ENCODE measurements at regions not wholly inside any gene's neighbourhood (a gene's known extent, or its start where the extent isn't known, plus 50 kb on each side); places are given as distances from the start of the nearest gene placed in this dataset.

GRCh38 chr14:30786701-30787100, 87.7 kb upstream of the COCH start:
- no peak for DNase-seq (ENCODE audit: extremely low spot score)
- POLR2A ChIA-PET, result no interaction called here
- CTCF ChIA-PET, result no interaction called here
- no peak for TF ChIP-seq FOXK2 (IDR thresholded peaks at IDR 0.05)
- TF ChIP-seq BHLHE40 (IDR thresholded peaks at IDR 0.05; ENCODE audit: borderline replicate concordance), result no peak
- TF ChIP-seq NFRKB (IDR thresholded peaks at IDR 0.05), result no peak
- no peak for TF ChIP-seq FOXM1 (IDR thresholded peaks at IDR 0.05; ENCODE audit: borderline replicate concordance)
- no peak for TF ChIP-seq PKNOX1 (IDR thresholded peaks at IDR 0.05)
- TF ChIP-seq TARDBP (IDR thresholded peaks at IDR 0.05), result no peak
- TF ChIP-seq ARNT (IDR thresholded peaks at IDR 0.05), result no peak
- TF ChIP-seq CTBP1 (IDR thresholded peaks at IDR 0.05; ENCODE audit: borderline replicate concordance), result no peak
- no peak for TF ChIP-seq LEF1 (IDR thresholded peaks at IDR 0.05; ENCODE audit: borderline replicate concordance)
- no peak for TF ChIP-seq ELF4 (IDR thresholded peaks at IDR 0.05)
- no peak for TF ChIP-seq L3MBTL2 (conservative IDR thresholded peaks at IDR 0.05)
- no peak for TF ChIP-seq ZNF384 (IDR thresholded peaks at IDR 0.05)
- TF ChIP-seq FOXA1 (IDR thresholded peaks at IDR 0.05), result no peak
- TF ChIP-seq SP1 (IDR thresholded peaks at IDR 0.05), result no peak
- no peak for TF ChIP-seq SUZ12 (IDR thresholded peaks at IDR 0.05)
- TF ChIP-seq HDGF (IDR thresholded peaks at IDR 0.05; ENCODE audit: borderline replicate concordance), result no peak

- no peak for DNase-seq (ENCODE audit: extremely low spot score)
- ChIA-PET POLR2A (no interaction called here), CTCF (no interaction called here)
- TF ChIP-seq PKNOX1 (IDR thresholded peaks at IDR 0.05), result no peak
- no peak for TF ChIP-seq L3MBTL2 (conservative IDR thresholded peaks at IDR 0.05)
- TF ChIP-seq NFRKB (IDR thresholded peaks at IDR 0.05), result no peak
- no peak for TF ChIP-seq LEF1 (IDR thresholded peaks at IDR 0.05; ENCODE audit: borderline replicate concordance)
- TF ChIP-seq HDGF (IDR thresholded peaks at IDR 0.05; ENCODE audit: borderline replicate concordance), result no peak
- no peak for TF ChIP-seq FOXK2 (IDR thresholded peaks at IDR 0.05)
- no peak for TF ChIP-seq SP1 (IDR thresholded peaks at IDR 0.05)
- TF ChIP-seq ZNF384 (IDR thresholded peaks at IDR 0.05), result no peak
- TF ChIP-seq ELF4 (IDR thresholded peaks at IDR 0.05), result no peak
- TF ChIP-seq CTBP1 (IDR thresholded peaks at IDR 0.05; ENCODE audit: borderline replicate concordance), result no peak
- TF ChIP-seq FOXA1 (IDR thresholded peaks at IDR 0.05), result no peak
- no peak for TF ChIP-seq BHLHE40 (IDR thresholded peaks at IDR 0.05; ENCODE audit: borderline replicate concordance)
- TF ChIP-seq FOXM1 (IDR thresholded peaks at IDR 0.05; ENCODE audit: borderline replicate concordance), result no peak
- no peak for TF ChIP-seq SUZ12 (IDR thresholded peaks at IDR 0.05)
- no peak for TF ChIP-seq TARDBP (IDR thresholded peaks at IDR 0.05)
- TF ChIP-seq ARNT (IDR thresholded peaks at IDR 0.05), result no peak
These were observed 83.5 kb upstream of the COCH start for GRCh38 chr14:30790827-30791226.

- no peak for DNase-seq (ENCODE audit: extremely low spot score)
- ChIA-PET POLR2A (no interaction called here), CTCF (no interaction called here)
- no peak for TF ChIP-seq BHLHE40 (IDR thresholded peaks at IDR 0.05; ENCODE audit: borderline replicate concordance)
- no peak for TF ChIP-seq FOXM1 (IDR thresholded peaks at IDR 0.05; ENCODE audit: borderline replicate concordance)
- no peak for TF ChIP-seq CTBP1 (IDR thresholded peaks at IDR 0.05; ENCODE audit: borderline replicate concordance)
- no peak for TF ChIP-seq SP1 (IDR thresholded peaks at IDR 0.05)
- no peak for TF ChIP-seq ELF4 (IDR thresholded peaks at IDR 0.05)
- TF ChIP-seq TARDBP (IDR thresholded peaks at IDR 0.05), result no peak
- TF ChIP-seq NFRKB (IDR thresholded peaks at IDR 0.05), result no peak
These were observed 82.6 kb upstream of the COCH start for GRCh38 chr14:30791522-30792351.

GRCh38 chr14:30796707-30797106, 77.7 kb upstream of the COCH start:
- DNase-seq (ENCODE audit: extremely low spot score), result no peak
- CTCF ChIA-PET, result no interaction called here
- POLR2A ChIA-PET, result no interaction called here
- TF ChIP-seq ARNT (IDR thresholded peaks at IDR 0.05) (no peak), NFRKB (IDR thresholded peaks at IDR 0.05) (no peak), FOXK2 (IDR thresholded peaks at IDR 0.05) (no peak), ZNF384 (IDR thresholded peaks at IDR 0.05) (no peak), LEF1 (IDR thresholded peaks at IDR 0.05; ENCODE audit: borderline replicate concordance) (no peak), L3MBTL2 (conservative IDR thresholded peaks at IDR 0.05) (no peak)

- no peak for TF ChIP-seq TARDBP (IDR thresholded peaks at IDR 0.05)
- no peak for TF ChIP-seq ELF4 (IDR thresholded peaks at IDR 0.05)
- TF ChIP-seq HDGF (IDR thresholded peaks at IDR 0.05; ENCODE audit: borderline replicate concordance), result no peak
- no peak for TF ChIP-seq ARNT (IDR thresholded peaks at IDR 0.05)
- no peak for TF ChIP-seq NFRKB (IDR thresholded peaks at IDR 0.05)
- no peak for TF ChIP-seq ZNF384 (IDR thresholded peaks at IDR 0.05)
- no peak for TF ChIP-seq PKNOX1 (IDR thresholded peaks at IDR 0.05)
- no peak for TF ChIP-seq LEF1 (IDR thresholded peaks at IDR 0.05; ENCODE audit: borderline replicate concordance)
- no peak for TF ChIP-seq FOXA1 (IDR thresholded peaks at IDR 0.05)
- TF ChIP-seq CTBP1 (IDR thresholded peaks at IDR 0.05; ENCODE audit: borderline replicate concordance), result no peak
- TF ChIP-seq SP1 (IDR thresholded peaks at IDR 0.05), result no peak
- TF ChIP-seq L3MBTL2 (conservative IDR thresholded peaks at IDR 0.05), result no peak
- no peak for TF ChIP-seq FOXM1 (IDR thresholded peaks at IDR 0.05; ENCODE audit: borderline replicate concordance)
- TF ChIP-seq SUZ12 (IDR thresholded peaks at IDR 0.05), result no peak
- no peak for TF ChIP-seq BHLHE40 (IDR thresholded peaks at IDR 0.05; ENCODE audit: borderline replicate concordance)
- no peak for TF ChIP-seq FOXK2 (IDR thresholded peaks at IDR 0.05)
- ChIA-PET POLR2A (no interaction called here), CTCF (no interaction called here)
- no peak for DNase-seq (ENCODE audit: extremely low spot score)
These were observed 75.8 kb upstream of the COCH start for GRCh38 chr14:30798516-30798915.

- ChIA-PET CTCF (no interaction called here), POLR2A (no interaction called here)
- TF ChIP-seq FOXM1 (IDR thresholded peaks at IDR 0.05; ENCODE audit: borderline replicate concordance), result no peak
- no peak for TF ChIP-seq ELF4 (IDR thresholded peaks at IDR 0.05)
- TF ChIP-seq FOXA1 (IDR thresholded peaks at IDR 0.05), result no peak
- no peak for TF ChIP-seq FOXK2 (IDR thresholded peaks at IDR 0.05)
- TF ChIP-seq CTBP1 (IDR thresholded peaks at IDR 0.05; ENCODE audit: borderline replicate concordance), result no peak
- TF ChIP-seq BHLHE40 (IDR thresholded peaks at IDR 0.05; ENCODE audit: borderline replicate concordance), result no peak
- no peak for TF ChIP-seq LEF1 (IDR thresholded peaks at IDR 0.05; ENCODE audit: borderline replicate concordance)
- TF ChIP-seq SUZ12 (IDR thresholded peaks at IDR 0.05), result no peak
- DNase-seq (ENCODE audit: extremely low spot score), result no peak
These were observed 75.4 kb upstream of the COCH start for GRCh38 chr14:30798961-30799360.

Data from HEK293T (cell line).